GM10248 (cell line): ENCODE measurements at regions not wholly inside any gene's neighbourhood (a gene's known extent, or its start where the extent isn't known, plus 50 kb on each side); places are given as distances from the start of the nearest gene placed in this dataset.
"Not testable (repeated sequence)": the region's sequence is repeated elsewhere in the genome, so short reads cannot be mapped to it uniquely, and the experiment has no call there.

Experiments used
- CTCF ChIA-PET: fragments of 300-600 bp; sonication (Branson Sonifier 250); formaldehyde crosslinking; extraction: SDS; loops from one replicate; lab custom pipeline; 2021; ENCODE audit warnings: antibody characterized with exemption; lab: Yijun Ruan, JAX
- POLR2A ChIA-PET: fragments of 350-650 bp; sonication (Branson Sonifier 250); formaldehyde crosslinking; extraction: SDS; loops from one replicate; lab custom pipeline; 2020; ENCODE audit warnings: antibody characterized with exemption; lab: Yijun Ruan, JAX
- DNase-seq: peaks from one replicate; pipeline ENCODE4 v3.0.0; 2012; ENCODE audit errors: extremely low spot score
- TF ChIP-seq, protein P1 (sequence below): IDR thresholded peaks from 2 replicates; pipeline ENCODE4 v1.5.1; 2012; ENCODE audit warnings: mild to moderate bottlenecking, low read depth; ENCODE audit errors: extremely low read depth, missing control alignments, control extremely low read depth

- DNase-seq, result no peak
- TF ChIP-seq, protein P1, sequence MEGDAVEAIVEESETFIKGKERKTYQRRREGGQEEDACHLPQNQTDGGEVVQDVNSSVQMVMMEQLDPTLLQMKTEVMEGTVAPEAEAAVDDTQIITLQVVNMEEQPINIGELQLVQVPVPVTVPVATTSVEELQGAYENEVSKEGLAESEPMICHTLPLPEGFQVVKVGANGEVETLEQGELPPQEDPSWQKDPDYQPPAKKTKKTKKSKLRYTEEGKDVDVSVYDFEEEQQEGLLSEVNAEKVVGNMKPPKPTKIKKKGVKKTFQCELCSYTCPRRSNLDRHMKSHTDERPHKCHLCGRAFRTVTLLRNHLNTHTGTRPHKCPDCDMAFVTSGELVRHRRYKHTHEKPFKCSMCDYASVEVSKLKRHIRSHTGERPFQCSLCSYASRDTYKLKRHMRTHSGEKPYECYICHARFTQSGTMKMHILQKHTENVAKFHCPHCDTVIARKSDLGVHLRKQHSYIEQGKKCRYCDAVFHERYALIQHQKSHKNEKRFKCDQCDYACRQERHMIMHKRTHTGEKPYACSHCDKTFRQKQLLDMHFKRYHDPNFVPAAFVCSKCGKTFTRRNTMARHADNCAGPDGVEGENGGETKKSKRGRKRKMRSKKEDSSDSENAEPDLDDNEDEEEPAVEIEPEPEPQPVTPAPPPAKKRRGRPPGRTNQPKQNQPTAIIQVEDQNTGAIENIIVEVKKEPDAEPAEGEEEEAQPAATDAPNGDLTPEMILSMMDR, result no peak
- POLR2A ChIA-PET, result no interaction called here
- CTCF ChIA-PET, result interaction anchor here (1.4 kb wide), 1 partner anchor 15 kb away, joined by 3 read pairs; no protein-coding TSS in a partner anchor
Measured at GRCh38 chr10:115028419-115028818, 64.7 kb upstream of the ATRNL1 start.

DNA sequence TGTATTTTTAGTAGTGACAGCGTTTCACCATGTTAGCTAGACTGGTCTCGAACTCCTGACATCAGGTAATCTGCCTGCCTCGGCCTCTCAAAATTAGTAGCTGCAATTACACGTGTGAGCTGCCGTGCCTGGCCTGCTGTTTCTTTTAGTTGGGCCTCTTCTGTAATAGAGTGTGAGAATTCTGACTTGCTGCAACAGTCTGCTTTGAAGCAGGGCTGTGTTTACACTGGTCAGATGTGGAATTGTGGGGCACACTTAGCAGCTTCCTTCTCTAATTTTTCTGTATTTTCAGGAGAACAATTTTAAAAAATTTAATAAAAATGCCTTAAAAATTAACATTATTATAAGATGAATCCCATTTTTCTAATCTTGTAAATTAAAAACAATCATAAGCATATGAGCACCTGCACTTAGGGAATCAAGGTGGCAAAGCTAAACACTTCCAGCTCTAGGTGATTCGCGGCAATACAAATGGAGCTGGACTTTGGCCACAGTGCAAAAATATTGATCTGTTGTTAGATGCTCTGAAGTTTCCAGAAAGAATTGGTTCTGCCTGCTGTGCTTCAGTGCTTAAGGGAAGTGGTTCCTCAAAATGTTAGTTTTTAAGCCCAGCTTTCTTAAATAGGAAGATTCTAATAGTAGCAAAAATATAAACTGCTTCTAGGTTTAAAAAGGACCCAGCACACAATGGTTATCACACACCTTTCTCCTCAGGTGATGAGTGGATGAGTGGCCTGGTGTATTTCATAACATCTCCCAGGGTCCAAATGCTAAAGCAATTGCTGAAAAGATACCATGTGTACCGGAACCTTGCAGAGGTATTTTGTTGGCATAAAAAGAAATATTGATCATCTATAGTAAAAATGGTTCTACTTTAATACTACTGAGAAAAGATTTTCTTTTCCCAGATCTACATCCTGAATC, 63.5 kb upstream of the ATRNL1 start:
- ChIA-PET CTCF (interaction anchor here (1.1 to 1.4 kb wide), 4 partner anchors 12 to 30 kb away, joined by 3 read pairs; no protein-coding TSS in a partner anchor), POLR2A (no interaction called here)
- TF ChIP-seq, protein P1, result no peak
- DNase-seq, result no peak

GRCh38 chr10:115030483-115031200, 62.5 kb upstream of the ATRNL1 start:
- TF ChIP-seq, protein P1, result no peak
- ChIA-PET CTCF (interaction anchor here (1.2 to 1.3 kb wide), 3 partner anchors 10 to 16 kb away, joined by 3 read pairs; no protein-coding TSS in a partner anchor), POLR2A (no interaction called here)
- DNase-seq, result no peak

DNA sequence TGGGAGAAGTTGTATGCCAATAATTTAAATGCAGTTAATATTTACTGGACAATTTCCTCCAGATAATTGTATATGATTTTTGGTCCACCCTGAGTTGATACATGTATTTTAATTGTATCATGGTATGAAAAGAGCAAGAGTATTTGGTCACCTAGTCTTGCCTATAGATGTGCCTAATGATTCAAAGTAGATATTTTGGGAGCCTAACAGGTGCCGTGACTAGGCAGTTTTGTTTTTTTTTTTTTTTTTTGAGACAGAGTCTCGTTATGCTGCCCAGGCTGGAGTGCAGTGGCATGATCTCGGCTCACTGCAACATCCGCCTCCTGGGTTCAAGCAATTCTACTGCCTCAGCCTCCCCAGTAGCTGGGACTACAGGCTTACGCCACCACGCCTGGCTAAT, 59.3 kb upstream of the ATRNL1 start:
- TF ChIP-seq, protein P1, result no peak
- POLR2A ChIA-PET, result no interaction called here
- CTCF ChIA-PET, result no interaction called here
- no peak for DNase-seq

DNA sequence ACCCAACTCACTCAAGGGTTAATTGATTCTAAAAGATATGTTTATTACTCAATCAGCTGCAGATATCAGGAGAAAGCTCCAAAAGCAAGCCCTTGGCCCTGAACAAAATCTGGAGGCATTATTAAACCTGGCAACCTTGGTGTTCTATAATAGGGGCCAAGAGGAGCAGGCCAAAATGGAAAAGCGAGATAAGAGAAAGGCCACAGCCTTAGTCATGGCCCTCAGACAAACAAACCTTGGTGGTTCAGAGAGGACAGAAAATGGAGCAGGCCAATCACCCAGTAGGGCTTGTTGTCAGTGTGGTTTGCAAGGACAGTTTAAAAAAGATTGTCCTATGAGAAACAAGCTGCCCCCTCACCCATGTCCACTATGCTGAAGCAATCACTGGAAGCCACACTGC, 53.4 kb upstream of the ATRNL1 start:
- CTCF ChIA-PET, POLR2A ChIA-PET, DNase-seq: not testable (repeated sequence)
